ENCODE measurements at regions not wholly inside any gene's neighbourhood (a gene's known extent, or its start where the extent isn't known, plus 50 kb on each side); places are given as distances from the start of the nearest gene placed in this dataset.

GRCh38 chr2:180660207-180660606 is 320.2 kb upstream of the UBE2E3 start:
- TF ChIP-seq CTCF (conservative IDR thresholded peaks at IDR 0.05; ENCODE audit: low read depth, low read length), result no peak
- TF ChIP-seq MXI1 (IDR thresholded peaks at IDR 0.05; ENCODE audit: borderline replicate concordance, low read depth, low read length), result no peak
- no peak for TF ChIP-seq POLR2A (IDR thresholded peaks at IDR 0.05; ENCODE audit: low read depth, low read length)
- TF ChIP-seq CEBPB (IDR thresholded peaks at IDR 0.05; ENCODE audit: low read depth, low read length), result no peak
- TF ChIP-seq RFX5 (IDR thresholded peaks at IDR 0.05; ENCODE audit: low read depth, low read length), result no peak
- no peak for TF ChIP-seq MAFK (IDR thresholded peaks at IDR 0.05; ENCODE audit: low read depth, low read length)
- TF ChIP-seq CHD1 (IDR thresholded peaks at IDR 0.05; ENCODE audit: low read depth, low read length), result no peak
- no peak for TF ChIP-seq FOS (IDR thresholded peaks at IDR 0.05; ENCODE audit: low read depth, low read length)
- TF ChIP-seq SMC3 (IDR thresholded peaks at IDR 0.05; ENCODE audit: low read depth, low read length), result no peak
- no peak for TF ChIP-seq RAD21 (IDR thresholded peaks at IDR 0.05; ENCODE audit: low read length)
- TF ChIP-seq NFE2L2 (IDR thresholded peaks at IDR 0.05; ENCODE audit: low read depth, low read length), result no peak
- no peak for TF ChIP-seq USF2 (IDR thresholded peaks at IDR 0.05; ENCODE audit: low read depth, low read length)
